Activated T-helper 9 cell treated with anti-CD3 and anti-CD28 coated beads, Interleukin-2, amount 50 U/mL, for 16 hours (primary cell): ENCODE measurements at regions not wholly inside any gene's neighbourhood (a gene's known extent, or its start where the extent isn't known, plus 50 kb on each side); places are given as distances from the start of the nearest gene placed in this dataset.

Source experiments
- DNase-seq: peaks from one replicate; pipeline ENCODE4 v3.0.0-alpha.2; 2020; ENCODE audit warnings: low read depth

GRCh38 chr5:174235221-174236011 is 189.9 kb downstream of the NSG2 start:
- DNase-seq: no peak

DNA sequence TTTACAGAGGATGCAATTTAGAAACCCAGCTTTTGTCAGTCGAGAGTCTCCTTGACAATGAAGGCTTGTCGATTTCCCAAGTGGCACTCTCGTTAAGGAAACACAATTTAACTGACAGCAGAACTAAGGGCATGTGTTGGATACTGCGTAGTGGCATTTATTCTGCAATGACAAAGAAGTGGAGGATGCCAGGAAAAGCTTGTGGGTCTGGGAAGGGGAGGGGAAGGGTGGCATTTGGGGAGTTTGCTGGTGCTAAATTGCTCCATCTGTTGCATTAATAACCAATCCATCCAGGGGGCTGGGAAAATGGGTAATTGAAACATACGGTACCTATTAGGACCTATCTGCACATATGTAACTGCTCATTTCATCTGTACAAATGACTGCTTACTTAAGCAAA is 190.6 kb downstream of the NSG2 start:
- DNase-seq: no peak

DNA sequence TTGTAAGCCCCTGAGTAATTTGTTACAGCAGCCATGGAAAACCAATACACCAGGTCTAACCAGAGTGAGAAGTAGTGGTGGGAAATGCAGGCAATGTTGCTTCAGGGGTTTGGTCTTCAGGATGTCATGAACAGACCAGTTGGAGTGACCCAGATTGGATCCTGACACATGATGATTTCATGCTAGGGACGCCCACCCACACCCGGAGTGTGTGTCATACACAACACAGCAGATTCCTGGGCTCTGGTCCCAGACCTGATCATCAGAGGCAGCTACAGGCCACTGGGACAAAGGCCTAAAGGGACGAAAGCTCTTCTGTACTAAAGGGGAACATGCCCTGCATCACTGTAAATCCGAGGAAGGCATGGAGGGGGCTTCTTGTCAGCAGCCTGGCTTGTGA is 194.2 kb downstream of the NSG2 start:
- no peak for DNase-seq

GRCh38 chr5:174242573-174242972 is 197.1 kb downstream of the NSG2 start:
- DNase-seq: no peak

DNA sequence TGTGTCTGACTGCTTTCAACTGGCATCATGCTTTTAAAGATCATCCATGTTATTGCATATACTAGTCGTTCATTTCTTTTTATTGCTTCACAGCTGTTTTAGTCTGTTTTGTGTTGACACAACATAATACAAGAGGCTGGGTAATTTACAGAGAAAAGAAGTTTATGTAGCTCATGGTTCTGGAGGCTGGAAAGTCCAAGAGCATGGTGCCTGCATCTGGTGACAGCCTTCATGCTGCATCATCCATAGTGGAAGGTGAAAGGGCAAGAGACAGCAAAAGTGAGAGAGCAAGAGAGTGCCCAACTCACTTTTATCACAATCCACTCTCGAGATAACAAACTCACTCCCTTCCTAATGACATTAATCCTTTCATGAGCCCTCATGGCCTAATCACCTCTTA is 198.4 kb downstream of the NSG2 start:
- no peak for DNase-seq

- no peak for DNase-seq
Observed at GRCh38 chr5:174245516-174246075, 200.1 kb downstream of the NSG2 start.

GRCh38 chr5:174246743-174247142 is 201.2 kb downstream of the NSG2 start:
- DNase-seq: no peak

- DNase-seq: no peak
Observed at GRCh38 chr5:174247301-174247700, 201.8 kb downstream of the NSG2 start.

GRCh38 chr5:174251305-174252000 is 205.9 kb downstream of the NSG2 start:
- DNase-seq: no peak

GRCh38 chr5:174252121-174252520 is 206.6 kb downstream of the NSG2 start:
- no peak for DNase-seq

GRCh38 chr5:174259696-174260420 is 214.4 kb downstream of the NSG2 start:
- no peak for DNase-seq

DNA sequence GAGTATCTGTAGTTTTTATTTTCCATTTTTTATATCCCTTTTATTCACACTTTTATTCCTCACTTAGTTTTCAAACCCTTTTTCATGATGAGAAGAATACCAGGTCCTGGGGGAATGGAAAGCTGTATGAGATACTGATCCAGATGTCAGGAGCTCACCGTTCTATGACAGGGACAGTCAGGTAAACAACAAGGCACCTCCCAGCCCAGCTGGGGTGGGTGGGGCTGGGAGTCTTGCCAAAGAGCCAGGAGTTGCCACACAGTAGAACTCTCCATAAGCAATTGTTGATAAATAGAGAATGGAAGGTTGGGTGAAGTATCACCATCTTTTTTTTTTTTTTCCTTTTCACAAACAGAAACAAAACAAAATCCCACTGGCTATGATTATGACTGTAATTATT is 225.8 kb downstream of the NSG2 start:
- no peak for DNase-seq

GRCh38 chr5:174272671-174273070 is 227.2 kb downstream of the NSG2 start:
- no peak for DNase-seq

GRCh38 chr5:174273325-174273724 is 227.8 kb downstream of the NSG2 start:
- DNase-seq: no peak

GRCh38 chr5:174275959-174276358 is 230.5 kb downstream of the NSG2 start:
- DNase-seq: no peak

DNA sequence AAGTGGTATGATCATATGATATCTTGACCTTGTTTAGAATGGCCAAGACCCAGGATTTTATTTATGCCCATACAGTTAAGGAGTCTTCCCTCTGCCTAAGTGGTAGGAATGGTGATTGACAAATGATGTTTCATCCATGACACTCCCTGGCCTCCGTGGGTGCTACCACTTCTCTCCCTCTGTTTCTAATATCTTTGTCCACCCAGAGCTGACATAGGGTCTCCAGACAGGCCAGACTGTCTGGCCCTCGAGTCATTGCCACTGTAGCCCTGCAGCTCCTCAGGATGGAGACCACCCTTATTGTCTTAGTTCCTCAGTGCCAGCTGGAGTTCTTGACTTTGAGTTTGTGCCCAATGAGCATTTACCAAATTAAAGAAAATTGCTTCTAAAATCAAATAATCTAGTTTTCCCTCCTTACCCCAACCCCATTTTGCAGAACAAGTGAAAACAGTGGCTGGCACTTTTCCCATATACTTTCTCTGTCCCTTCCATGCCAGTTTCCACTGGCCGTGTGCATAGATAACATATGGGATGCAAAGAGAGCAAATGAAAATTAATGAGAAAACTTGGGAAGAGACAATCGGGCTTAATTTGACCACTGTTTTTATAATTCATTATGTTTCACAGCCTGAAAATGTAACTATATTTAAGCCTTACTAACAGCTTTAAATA is 235.7 kb downstream of the NSG2 start:
- DNase-seq: no peak

DNA sequence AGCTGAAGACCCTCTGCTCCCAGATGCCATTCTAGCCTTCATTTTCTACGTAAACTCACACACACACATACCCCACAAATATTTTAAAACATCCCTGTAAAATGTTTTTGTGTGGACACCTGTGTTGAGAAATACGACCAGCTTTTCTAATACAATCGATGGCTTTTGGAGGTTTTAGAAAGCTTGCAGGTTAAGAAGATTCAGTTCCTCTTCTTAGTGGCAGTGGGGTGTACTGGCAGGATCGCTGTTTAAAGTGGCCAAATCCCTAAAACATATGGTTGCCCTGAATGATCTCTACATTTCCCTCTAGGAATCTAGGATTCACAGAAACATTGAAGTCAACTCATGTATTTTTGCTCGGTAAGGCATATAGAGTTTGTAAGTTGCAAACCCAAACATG is 236.3 kb downstream of the NSG2 start:
- DNase-seq: no peak

- no peak for DNase-seq
Observed at GRCh38 chr5:174282391-174282790, 236.9 kb downstream of the NSG2 start.

GRCh38 chr5:174283211-174284005 is 237.9 kb downstream of the NSG2 start:
- DNase-seq: no peak

DNA sequence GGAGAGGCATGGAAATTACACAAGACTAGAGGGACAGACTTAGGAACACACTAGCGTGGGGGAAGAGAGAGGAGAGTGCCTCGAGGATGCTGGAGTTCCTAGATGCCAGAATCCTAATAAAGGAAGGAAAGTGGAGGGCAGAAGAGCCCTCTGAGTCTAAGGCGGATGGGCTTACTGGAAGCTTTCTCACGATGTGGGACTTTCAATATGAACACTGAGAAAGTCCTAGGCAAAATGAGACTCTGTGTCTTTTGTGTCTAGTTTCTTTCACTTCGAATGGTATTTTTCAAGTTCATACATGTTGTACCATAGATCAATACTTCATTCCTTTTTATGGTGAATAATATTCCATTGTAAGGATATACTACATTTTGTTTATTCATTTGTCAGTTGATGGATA is 239.4 kb downstream of the NSG2 start:
- DNase-seq: no peak

- no peak for DNase-seq
Observed at GRCh38 chr5:174287761-174288160, 242.3 kb downstream of the NSG2 start.
